Mucosa of descending colon (tissue), 3 donors: ENCODE measurements at regions not wholly inside any gene's neighbourhood (a gene's known extent, or its start where the extent isn't known, plus 50 kb on each side); places are given as distances from the start of the nearest gene placed in this dataset.
"Not testable (repeated sequence)": the region's sequence is repeated elsewhere in the genome, so short reads cannot be mapped to it uniquely, and the experiment has no call there.

Source experiments
- ATAC-seq: fragments of 200-7000 bp; cut with Tn5 transposase; one replicate; pipeline ENCODE4 v1.9.1; 2020; ENCODE audit warnings: mild to moderate bottlenecking, moderate library complexity
- DNase-seq, 3 donors: peaks; one replicate each; pipeline ENCODE4 v3.0.0-alpha.2; 2020
- H3K36me3 ChIP-seq: fragments of 200-600 bp; one replicate; pipeline ENCODE4 v1.8.0; 2021; ENCODE audit warnings: low read depth, mild to moderate bottlenecking
- H3K4me1 ChIP-seq: fragments of 200-600 bp; one replicate; pipeline ENCODE4 v1.8.0; 2021; ENCODE audit warnings: low read depth, mild to moderate bottlenecking
- H3K4me3 ChIP-seq: fragments of 200-600 bp; one replicate; pipeline ENCODE4 v1.8.0; 2021; ENCODE audit warnings: mild to moderate bottlenecking
- H3K9me3 ChIP-seq: fragments of 200-600 bp; one replicate; pipeline ENCODE4 v1.8.0; 2021; ENCODE audit warnings: mild to moderate bottlenecking
- intact Hi-C, 2 donors: fragments of 100-400 bp; cut with DNase I in 1 of 2; cut with micrococcal nuclease in 1 of 2; formaldehyde crosslinking; loops; one replicate each; pipeline versions ENCODE4 v1.11.0 to v1.11.1; 2022; cut with DNase I, micrococcal nuclease
- TF ChIP-seq, protein P1 (sequence below): fragments of 200-600 bp; IDR thresholded peaks from one replicate; pipeline ENCODE4 v1.8.0; 2022; ENCODE audit warnings: antibody characterized with exemption, mild to moderate bottlenecking
- donor health status: DM: no; HTN: no; CAD: no; lungs with moderate emphysema.
- donor health status: DM: no; HTN: no; CAD: no.
- donor health status: DM: no; HTN: yes; CAD: no.

GRCh38 chr3:25056-25455 is 171.5 kb upstream of the CHL1 start:
- no peak for ATAC-seq

DNA sequence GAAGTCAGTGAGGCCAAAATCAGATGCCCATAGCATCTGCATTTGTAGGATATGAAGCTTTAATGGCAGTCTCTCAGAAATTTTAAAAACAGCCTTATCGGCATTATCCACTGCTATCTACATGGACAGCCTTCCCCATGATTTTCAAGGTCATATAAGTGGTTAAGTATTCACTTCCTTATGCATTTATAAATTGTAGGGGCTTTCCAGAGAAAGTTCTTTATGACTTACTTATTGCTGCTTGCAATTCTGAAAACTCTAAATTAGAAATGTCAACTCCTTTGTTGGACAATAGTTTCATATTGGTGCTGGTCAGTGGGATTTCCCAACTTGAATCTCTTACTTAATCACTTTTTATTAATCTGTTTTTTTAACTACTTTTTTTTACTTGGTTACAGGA is 160.6 kb upstream of the CHL1 start:
- DNase-seq, intact Hi-C loops, H3K9me3 ChIP-seq, H3K4me3 ChIP-seq, H3K36me3 ChIP-seq, H3K4me1 ChIP-seq, ATAC-seq: not testable (repeated sequence)

More at GRCh38 chr3:25056-25455, 171.5 kb upstream of the CHL1 start:
- H3K4me1 ChIP-seq = no peaks in the 10 kb centered on the region
- no peak overlapping the region for H3K4me3 ChIP-seq
- H3K36me3 ChIP-seq = no peaks in the 10 kb centered on the region
- TF ChIP-seq, protein P1, sequence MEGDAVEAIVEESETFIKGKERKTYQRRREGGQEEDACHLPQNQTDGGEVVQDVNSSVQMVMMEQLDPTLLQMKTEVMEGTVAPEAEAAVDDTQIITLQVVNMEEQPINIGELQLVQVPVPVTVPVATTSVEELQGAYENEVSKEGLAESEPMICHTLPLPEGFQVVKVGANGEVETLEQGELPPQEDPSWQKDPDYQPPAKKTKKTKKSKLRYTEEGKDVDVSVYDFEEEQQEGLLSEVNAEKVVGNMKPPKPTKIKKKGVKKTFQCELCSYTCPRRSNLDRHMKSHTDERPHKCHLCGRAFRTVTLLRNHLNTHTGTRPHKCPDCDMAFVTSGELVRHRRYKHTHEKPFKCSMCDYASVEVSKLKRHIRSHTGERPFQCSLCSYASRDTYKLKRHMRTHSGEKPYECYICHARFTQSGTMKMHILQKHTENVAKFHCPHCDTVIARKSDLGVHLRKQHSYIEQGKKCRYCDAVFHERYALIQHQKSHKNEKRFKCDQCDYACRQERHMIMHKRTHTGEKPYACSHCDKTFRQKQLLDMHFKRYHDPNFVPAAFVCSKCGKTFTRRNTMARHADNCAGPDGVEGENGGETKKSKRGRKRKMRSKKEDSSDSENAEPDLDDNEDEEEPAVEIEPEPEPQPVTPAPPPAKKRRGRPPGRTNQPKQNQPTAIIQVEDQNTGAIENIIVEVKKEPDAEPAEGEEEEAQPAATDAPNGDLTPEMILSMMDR = no peak
- DNase-seq = no peak
- intact Hi-C loops = no loop called here
- no peaks in the 10 kb centered on the region for H3K9me3 ChIP-seq

GRCh38 chr3:42871-43744 is 153.5 kb upstream of the CHL1 start:
- intact Hi-C loops, H3K9me3 ChIP-seq, ATAC-seq, H3K4me1 ChIP-seq, H3K4me3 ChIP-seq, DNase-seq, H3K36me3 ChIP-seq: not testable (repeated sequence)

DNA sequence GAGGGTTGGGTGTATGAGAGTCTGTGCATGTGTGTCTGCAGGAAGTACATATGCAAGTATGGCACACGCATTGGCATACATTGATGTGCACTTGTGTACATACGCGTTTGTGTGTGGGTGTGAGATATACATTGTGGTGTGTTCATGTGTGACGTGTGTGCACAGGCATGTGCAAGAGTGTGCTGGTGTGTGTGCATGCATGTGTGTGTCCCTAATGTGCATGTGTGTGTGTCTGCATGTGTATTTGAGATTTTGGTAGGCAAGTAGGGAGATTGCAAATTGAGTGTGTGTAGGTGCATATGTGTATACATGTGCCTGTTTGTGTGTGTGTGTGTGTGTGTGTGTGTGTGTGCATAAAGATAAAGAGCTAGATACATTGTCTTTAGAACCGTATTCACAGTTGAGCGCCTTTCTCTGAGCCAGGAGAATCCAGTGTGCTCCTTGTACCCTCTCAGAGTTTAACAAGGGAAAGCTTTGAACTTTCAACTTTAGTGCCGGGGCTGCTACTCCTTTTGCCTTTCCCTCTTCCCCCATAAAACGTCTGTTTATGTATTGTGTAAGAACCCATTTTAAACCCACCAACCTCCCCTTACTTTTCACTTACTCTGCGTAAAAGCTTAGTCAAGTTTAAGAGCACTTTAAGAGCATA is 152.4 kb upstream of the CHL1 start:
- DNase-seq (no peak), ATAC-seq (no peak)
- intact Hi-C loops = no loop called here
- TF ChIP-seq, protein P1 = no peak
- no peaks in the 10 kb centered on the region for H3K36me3 ChIP-seq
- no peaks in the 10 kb centered on the region for H3K4me1 ChIP-seq
- H3K9me3 ChIP-seq = no peaks in the 10 kb centered on the region
- no peak overlapping the region for H3K4me3 ChIP-seq

DNA sequence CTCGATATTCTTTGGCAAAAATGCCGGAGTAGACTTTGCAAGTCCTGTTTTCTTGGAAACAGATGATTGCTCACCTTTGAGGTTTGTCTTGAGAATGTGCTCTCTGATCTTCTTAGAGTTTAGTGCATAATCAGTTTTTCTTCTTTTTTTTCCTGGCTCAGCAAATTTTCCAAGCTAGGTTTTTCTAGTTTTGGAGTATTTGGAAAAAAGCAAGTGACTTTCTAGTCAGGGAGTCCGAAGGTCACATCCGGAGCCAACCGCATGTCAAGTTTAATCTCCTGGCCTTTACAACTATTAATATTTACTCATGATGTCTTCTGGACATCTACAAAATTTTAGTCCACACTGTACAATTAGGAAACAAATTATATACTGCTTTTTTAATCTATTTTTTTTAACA is 151.6 kb upstream of the CHL1 start:
- intact Hi-C loops, DNase-seq, ATAC-seq: not testable (repeated sequence)

DNA sequence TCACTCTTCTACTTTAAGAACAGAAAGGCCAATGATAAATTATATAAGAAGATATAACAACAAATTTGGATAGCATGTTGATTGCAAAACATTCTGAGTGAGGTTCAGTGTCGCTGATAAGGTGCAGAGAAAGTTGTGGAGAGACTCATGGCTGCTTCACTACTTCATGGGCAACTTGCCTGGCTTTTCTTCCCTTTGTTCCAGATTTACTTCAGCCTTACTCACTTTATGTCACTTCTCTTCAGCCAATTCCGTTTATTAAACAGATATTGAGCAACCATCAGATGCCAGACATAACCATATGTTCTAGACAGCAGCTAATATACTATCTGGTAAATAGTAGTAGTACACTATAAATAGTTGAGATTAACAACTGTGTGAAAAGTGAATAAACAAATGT is 150.0 kb upstream of the CHL1 start:
- no peak for DNase-seq
- intact Hi-C loops = no loop called here
- TF ChIP-seq, protein P1 = no peak
- H3K9me3 ChIP-seq = no peaks in the 10 kb centered on the region
- H3K4me3 ChIP-seq = no peak overlapping the region
- no peak for ATAC-seq
- H3K4me1 ChIP-seq = no peaks in the 10 kb centered on the region
- no peaks in the 10 kb centered on the region for H3K36me3 ChIP-seq

More for the DNA sequence above, 151.6 kb upstream of the CHL1 start:
- not testable (repeated sequence) for H3K9me3 ChIP-seq, H3K4me1 ChIP-seq, H3K36me3 ChIP-seq, H3K4me3 ChIP-seq

- H3K36me3 ChIP-seq, DNase-seq, H3K4me3 ChIP-seq, H3K4me1 ChIP-seq, intact Hi-C loops, H3K9me3 ChIP-seq, ATAC-seq: not testable (repeated sequence)
Measured at GRCh38 chr3:53441-53840, 143.1 kb upstream of the CHL1 start.
